ENCODE measurements at regions not wholly inside any gene's neighbourhood (a gene's known extent, or its start where the extent isn't known, plus 50 kb on each side); places are given as distances from the start of the nearest gene placed in this dataset.

DNA sequence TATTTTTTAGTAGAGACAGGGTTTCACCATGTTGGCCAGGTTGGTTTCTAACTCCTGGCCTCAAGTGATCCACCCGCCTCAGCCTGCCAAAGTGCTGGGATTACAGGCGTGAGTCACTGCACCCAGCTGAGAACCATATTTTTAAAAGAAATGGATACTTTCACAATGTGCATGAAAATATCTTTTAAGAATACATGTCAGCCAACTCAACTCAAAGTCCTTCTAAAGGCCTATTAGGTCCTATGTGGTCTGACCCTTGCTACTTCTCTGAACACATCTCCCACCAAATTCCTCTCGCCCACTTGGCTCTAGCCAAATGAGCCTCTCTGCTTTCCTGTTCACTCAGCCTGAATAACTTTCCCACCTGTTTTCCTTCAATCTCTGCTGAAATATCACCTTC lies 119.6 kb downstream of the MTX2 start:
- no peak for DNase-seq (ENCODE audit: extremely low read depth in 1 of 2, low read depth in 1 of 2)

DNA sequence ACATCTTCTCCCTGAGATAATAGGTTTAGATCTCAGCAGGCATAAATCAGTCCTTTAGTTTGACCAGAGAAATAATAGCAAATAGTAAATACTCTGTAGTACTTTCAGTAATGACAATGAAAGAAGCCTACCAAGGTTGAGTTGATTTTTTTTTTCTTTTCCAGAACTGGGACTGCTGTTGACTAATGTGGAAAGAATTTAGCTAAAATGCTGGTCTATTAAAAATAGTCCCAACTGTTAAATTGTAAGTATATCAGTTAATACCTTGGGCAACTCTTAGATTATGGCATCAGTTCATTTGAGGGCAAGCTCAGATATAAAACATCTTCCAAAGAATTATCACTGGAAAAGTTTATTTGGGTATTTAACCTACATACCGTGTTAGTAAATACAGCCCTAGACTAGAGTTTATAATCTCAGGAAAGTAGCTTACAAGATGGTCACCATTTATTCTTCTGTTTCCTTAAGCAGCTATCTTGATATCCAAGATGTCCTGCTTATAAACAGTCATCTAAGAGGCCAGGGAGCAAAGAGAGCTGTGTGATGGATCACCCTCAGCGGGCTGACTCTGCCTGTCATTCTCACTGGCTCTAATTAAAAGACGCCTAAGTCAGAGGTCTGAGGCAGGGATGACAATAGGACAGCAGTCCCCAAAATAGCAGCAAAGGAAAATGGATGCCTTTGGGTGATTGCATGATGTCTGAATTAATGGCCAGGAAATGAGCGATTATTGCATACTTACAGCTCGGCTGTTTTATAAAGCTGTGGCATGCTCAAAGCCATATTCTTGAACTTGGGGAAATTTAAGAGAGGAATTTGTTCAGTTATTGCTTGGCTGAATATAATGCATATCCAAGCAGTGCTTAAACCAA lies 121.3 kb downstream of the MTX2 start:
- DNase-seq (ENCODE audit: extremely low read depth in 1 of 2, low read depth in 1 of 2) = no peak

DNA sequence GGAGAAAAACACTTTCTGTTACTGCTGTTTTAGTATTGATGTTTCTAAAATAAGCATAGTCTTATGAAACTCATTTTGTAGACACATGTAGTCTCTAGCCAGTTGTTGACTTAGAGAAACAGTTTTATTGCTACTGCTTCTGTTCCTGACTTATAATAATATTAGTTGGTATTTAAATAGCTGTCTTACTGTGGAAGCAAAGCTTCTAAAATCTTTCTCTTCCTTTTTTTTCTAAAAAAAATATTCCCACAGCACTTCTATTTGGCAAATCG lies 121.8 kb downstream of the MTX2 start:
- DNase-seq (ENCODE audit: extremely low read depth in 1 of 2, low read depth in 1 of 2) = no peak

GRCh38 chr2:176392249-176392648 lies 123.0 kb downstream of the MTX2 start:
- no peak for DNase-seq (ENCODE audit: extremely low read depth in 1 of 2, low read depth in 1 of 2)

GRCh38 chr2:176392744-176393414 lies 123.6 kb downstream of the MTX2 start:
- no peak for DNase-seq (ENCODE audit: extremely low read depth in 1 of 2, low read depth in 1 of 2)

GRCh38 chr2:176395273-176395854 lies 126.1 kb downstream of the MTX2 start:
- DNase-seq (ENCODE audit: extremely low read depth in 1 of 2, low read depth in 1 of 2) = no peak

GRCh38 chr2:176398243-176399073 lies 129.2 kb downstream of the MTX2 start:
- DNase-seq (ENCODE audit: extremely low read depth in 1 of 2, low read depth in 1 of 2) = no peak

- no peak for DNase-seq (ENCODE audit: extremely low read depth in 1 of 2, low read depth in 1 of 2)
Observed at GRCh38 chr2:176399074-176399598, 129.9 kb downstream of the MTX2 start.

DNA sequence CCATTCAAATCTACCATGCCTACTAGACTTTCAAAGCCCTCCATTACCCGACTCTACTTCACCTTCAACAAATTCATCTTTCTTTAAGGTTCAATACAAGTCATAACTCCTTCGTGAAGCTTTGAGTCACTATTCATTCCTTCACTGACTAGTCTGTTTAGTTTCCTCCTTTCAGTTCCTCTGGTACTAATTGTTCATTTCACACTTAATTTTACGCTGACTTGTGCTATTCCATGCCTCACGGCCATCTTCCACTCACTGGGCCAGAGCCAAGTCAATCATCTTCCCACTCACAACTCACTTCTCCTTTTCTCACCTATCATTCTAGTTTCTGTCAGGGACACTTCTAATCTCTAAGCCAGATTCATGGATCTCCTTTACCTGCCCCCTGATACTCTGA lies 136.2 kb downstream of the MTX2 start:
- DNase-seq (ENCODE audit: extremely low read depth in 1 of 2, low read depth in 1 of 2) = no peak

DNA sequence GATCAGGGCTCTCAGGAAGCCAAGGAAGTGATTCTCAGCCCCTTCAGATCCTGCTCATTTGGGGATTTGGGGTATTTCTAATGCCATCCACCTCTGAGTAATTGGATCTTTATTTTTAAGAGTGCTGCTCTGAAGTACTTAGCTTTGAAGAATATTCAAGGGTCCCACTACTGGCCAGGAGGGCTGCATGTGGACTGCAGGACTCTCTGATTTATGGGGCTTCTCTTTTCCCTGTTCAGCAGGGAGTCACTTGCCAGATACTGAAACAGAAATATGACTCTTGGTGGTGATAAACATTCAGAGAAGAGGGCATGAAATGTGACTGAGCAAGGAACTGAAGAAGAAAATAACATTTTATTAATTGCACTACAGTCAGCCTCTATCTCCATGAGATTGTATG lies 138.5 kb downstream of the MTX2 start:
- no peak for DNase-seq (ENCODE audit: extremely low read depth in 1 of 2, low read depth in 1 of 2)

DNA sequence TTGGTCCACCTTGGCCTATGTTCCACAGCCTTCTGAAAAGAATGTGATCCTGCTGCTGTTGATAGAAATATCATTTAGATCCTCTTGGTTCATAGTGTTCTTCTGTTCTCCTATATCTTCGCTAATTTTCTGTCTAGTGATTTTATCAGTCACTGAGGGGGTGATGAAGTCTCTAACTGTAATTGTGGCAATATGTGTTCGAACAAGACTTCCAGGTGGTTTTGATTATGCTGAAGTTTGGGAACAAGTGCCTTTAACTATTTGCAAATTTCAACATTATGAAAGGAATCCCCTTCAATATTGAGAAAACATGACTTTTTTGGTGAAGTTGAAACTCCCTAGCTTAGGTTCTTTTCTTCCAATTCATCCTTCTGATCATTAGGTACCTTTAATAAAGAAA lies 140.4 kb downstream of the MTX2 start:
- DNase-seq (ENCODE audit: extremely low read depth in 1 of 2, low read depth in 1 of 2) = no peak

GRCh38 chr2:176412136-176412535 lies 142.9 kb downstream of the MTX2 start:
- no peak for DNase-seq (ENCODE audit: extremely low read depth in 1 of 2, low read depth in 1 of 2)

- no peak for DNase-seq (ENCODE audit: extremely low read depth in 1 of 2, low read depth in 1 of 2)
Observed at GRCh38 chr2:176413786-176414185, 144.5 kb downstream of the MTX2 start.

- DNase-seq (ENCODE audit: extremely low read depth in 1 of 2, low read depth in 1 of 2) = no peak
Observed at GRCh38 chr2:176414641-176415040, 145.4 kb downstream of the MTX2 start.

DNA sequence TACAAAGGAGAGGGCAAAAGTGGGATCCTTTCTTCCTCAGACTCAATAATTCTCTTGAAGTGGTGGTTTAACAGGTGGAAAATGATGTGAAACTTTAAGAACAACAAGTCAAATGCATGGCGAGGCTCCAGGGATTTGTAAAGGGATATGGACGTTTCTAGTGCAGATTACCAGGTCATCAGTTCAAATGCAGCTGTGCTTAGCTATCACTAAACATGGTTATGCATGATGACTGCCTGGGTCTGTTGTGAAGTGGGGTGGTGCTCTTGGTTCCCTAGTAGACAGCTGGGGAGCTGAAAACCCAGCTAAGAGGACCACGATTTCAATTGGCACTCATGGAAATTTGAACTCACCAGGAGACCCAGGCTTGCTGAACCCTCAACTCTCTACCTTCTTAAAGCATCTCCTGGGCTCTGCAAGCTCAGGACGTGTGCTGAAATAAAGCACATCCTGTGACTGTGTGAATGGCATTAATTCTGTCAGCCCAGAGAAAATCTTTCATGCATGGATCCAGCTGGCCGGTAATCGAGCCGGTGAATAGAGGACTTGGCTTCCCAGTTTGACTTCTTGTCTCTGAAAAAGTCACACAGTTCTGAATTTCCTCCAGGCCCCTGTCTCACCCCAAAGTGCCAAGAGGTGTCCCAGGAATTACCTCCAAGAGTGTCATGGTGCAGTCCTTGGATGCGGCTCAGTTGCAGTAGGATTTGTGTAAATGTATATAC lies 146.1 kb downstream of the MTX2 start:
- no peak for DNase-seq (ENCODE audit: extremely low read depth in 1 of 2, low read depth in 1 of 2)

DNA sequence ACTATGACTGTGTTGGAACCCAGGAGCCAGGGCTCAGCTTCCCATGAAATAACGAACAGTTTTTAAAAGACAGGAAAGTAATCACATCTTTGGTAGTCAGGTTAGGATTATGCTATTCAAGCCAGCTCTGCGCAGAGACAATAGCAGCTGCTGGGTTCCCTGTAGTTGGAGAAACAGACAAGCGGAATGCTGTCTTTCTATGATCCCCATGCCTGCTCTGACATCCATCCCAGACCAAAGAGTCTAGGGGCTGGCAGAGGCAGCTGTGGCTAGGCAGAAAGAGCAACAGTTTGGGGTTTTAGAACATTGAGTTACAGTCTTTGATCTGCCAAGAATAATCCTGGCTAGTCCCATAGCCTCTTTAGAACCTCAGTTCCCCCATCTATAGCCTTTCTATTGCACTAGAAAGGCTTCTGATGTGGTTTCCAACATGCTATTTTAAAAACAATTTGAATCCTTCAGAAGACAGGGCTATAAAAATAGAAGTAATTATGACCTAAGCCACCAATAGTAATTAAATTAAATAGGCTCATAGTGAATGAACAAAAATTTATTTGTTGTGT lies 146.8 kb downstream of the MTX2 start:
- no peak for DNase-seq (ENCODE audit: extremely low read depth in 1 of 2, low read depth in 1 of 2)

DNA sequence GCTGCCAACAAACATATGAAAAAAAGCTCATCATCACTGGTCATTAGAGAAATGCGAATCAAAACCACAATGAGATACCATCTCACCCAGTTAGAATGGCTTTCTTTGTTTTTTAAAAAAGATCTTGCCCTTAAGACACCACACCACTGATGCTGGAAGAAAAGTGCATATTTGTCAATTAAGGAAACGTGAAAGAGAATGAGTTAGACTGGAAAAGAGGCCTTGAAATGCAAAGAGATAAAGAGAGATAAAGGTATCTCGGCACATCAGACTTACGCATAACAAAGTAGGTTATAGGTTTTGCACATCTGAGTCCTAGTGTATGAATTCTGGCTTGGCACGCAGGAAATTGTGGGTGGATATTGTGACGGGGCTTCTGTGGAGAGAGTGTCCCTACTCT lies 149.5 kb downstream of the MTX2 start:
- DNase-seq (ENCODE audit: extremely low read depth in 1 of 2, low read depth in 1 of 2) = no peak

GRCh38 chr2:176419591-176420071 lies 150.4 kb downstream of the MTX2 start:
- no peak for DNase-seq (ENCODE audit: extremely low read depth in 1 of 2, low read depth in 1 of 2)

- DNase-seq (ENCODE audit: extremely low read depth in 1 of 2, low read depth in 1 of 2) = no peak
Observed at GRCh38 chr2:176421297-176422050, 152.2 kb downstream of the MTX2 start.
